GM12878 (cell line): ENCODE measurements at regions not wholly inside any gene's neighbourhood (a gene's known extent, or its start where the extent isn't known, plus 50 kb on each side); places are given as distances from the start of the nearest gene placed in this dataset.

Experiments
- ATAC-seq: fragments of 200-7000 bp; cut with Tn5 transposase; 3 replicates; pipeline ENCODE4 v1.9.1; 2020; ENCODE audit warnings: mild to moderate bottlenecking, moderate library complexity
- BruUV-seq: library from RNA; stranded (reverse); fragments of 400-500 nt; replicated peaks from 2 replicates; lab custom pipeline; 2021; lab: Mats Ljungman, UMichigan
- CTCF ChIA-PET: fragments of 300-600 bp; sonication (Branson Sonifier 250); formaldehyde crosslinking; extraction: SDS; loops from one replicate; lab custom pipeline; 2021; ENCODE audit warnings: inconsistent platforms; lab: Yijun Ruan, JAX
- POLR2A ChIA-PET: fragments of 350-600 bp; formaldehyde crosslinking; extraction: SDS; loops from one replicate; lab custom pipeline; 2021; ENCODE audit warnings: inconsistent platforms; lab: Charles Lee
- RAD21 ChIA-PET: fragments of 300-600 bp; sonication (Branson Sonifier 250); formaldehyde crosslinking; loops from one replicate; lab custom pipeline; 2023; ENCODE audit warnings: antibody characterized with exemption; ENCODE audit not compliant: unreplicated experiment; lab: Charles Lee
- SMC1A ChIA-PET: fragments of 300-600 bp; sonication (Branson Sonifier 250); formaldehyde crosslinking; loops from one replicate; lab custom pipeline; 2023; ENCODE audit not compliant: unreplicated experiment, uncharacterized antibody; lab: Charles Lee
- DNase-seq: peaks from one replicate; pipeline ENCODE4 v3.0.0-alpha.2; 2011; ENCODE audit warnings: low read depth, low spot score
- FAIRE-seq: peaks from 3 replicates; lab custom pipeline; 2011; peaks lifted over from hg19 to GRCh38; lab: Jason Lieb, UNC
- H2AFZ ChIP-seq: 2 replicates; pipeline ENCODE4 v1.6.0; 2011; ENCODE audit warnings: low read depth, low read length, control low read depth; ENCODE audit not compliant: control insufficient read depth
- H3K27ac ChIP-seq: 2 replicates; pipeline ENCODE4 v1.5.1; 2011; ENCODE audit warnings: control low read depth; ENCODE audit not compliant: control insufficient read depth, insufficient read depth
- H3K27me3 ChIP-seq, 2 experiments: replicated peaks in 1 of 2; 2 replicates each; pipeline versions ENCODE4 v1.6.0 to v1.6.1; 2011; ENCODE audit warnings: low read length in 1 of 2; ENCODE audit not compliant: control insufficient read depth in 2 of 2, insufficient read depth in 2 of 2
- H3K36me3 ChIP-seq, 2 experiments: 2 replicates each; pipeline ENCODE4 v1.5.1; 2011; ENCODE audit warnings: low read length in 1 of 2; ENCODE audit not compliant: control insufficient read depth in 2 of 2, insufficient read depth in 2 of 2
- H3K4me1 ChIP-seq: 2 replicates; pipeline ENCODE4 v1.6.1; 2011; ENCODE audit warnings: mild to moderate bottlenecking, low read length, moderate library complexity, mixed read lengths; ENCODE audit not compliant: control insufficient read depth, insufficient read depth
- H3K4me2 ChIP-seq: 2 replicates; pipeline ENCODE4 v1.6.0; 2011; ENCODE audit warnings: control low read depth; ENCODE audit not compliant: control insufficient read depth, insufficient read depth
- H3K4me3 ChIP-seq: fragments of 200-600 bp; sonication (generic); 2 replicates; pipeline ENCODE4 v1.5.1; 2016
- H3K79me2 ChIP-seq: 2 replicates; pipeline ENCODE4 v1.6.0; 2011; ENCODE audit warnings: low read length; ENCODE audit not compliant: control insufficient read depth, insufficient read depth
- H3K9ac ChIP-seq: 2 replicates; pipeline ENCODE4 v1.8.0; 2011; ENCODE audit warnings: low read length, control low read depth, mixed read lengths; ENCODE audit not compliant: control insufficient read depth, insufficient read depth
- H3K9me3 ChIP-seq: replicated peaks from 3 replicates; pipeline ENCODE4 v1.5.1; 2011; ENCODE audit warnings: mild to moderate bottlenecking, low read length; ENCODE audit not compliant: control insufficient read depth, insufficient read depth
- H4K20me1 ChIP-seq: 2 replicates; pipeline ENCODE4 v1.6.0; 2011; ENCODE audit not compliant: control insufficient read depth, insufficient read depth
- BRCA1 ChIP-seq: IDR thresholded peaks from 2 replicates; pipeline ENCODE4 v1.6.1; 2011; ENCODE audit warnings: low read depth, low read length, improper control_type of control experiment
- EED ChIP-seq: sonication (generic); IDR thresholded peaks from 2 replicates; pipeline ENCODE4 v1.6.1; 2016; ENCODE audit warnings: antibody characterized with exemption, low read depth
- GABPA ChIP-seq: IDR thresholded peaks from 2 replicates; pipeline ENCODE4 v1.6.1; 2014; ENCODE audit warnings: antibody characterized with exemption, low read depth, mild to moderate bottlenecking, inconsistent platforms
- MEF2B ChIP-seq: fragments of 450-650 bp; IDR thresholded peaks from 2 replicates; pipeline ENCODE4 v1.6.1; 2018; ENCODE audit warnings: mild to moderate bottlenecking, moderate library complexity; ENCODE audit not compliant: partially characterized antibody, poor library complexity, severe bottlenecking
- MXI1 ChIP-seq: fragments of 150-350 bp; IDR thresholded peaks from 2 replicates; pipeline ENCODE4 v1.6.1; 2011; ENCODE audit warnings: low read depth, mild to moderate bottlenecking, inconsistent platforms, low read length, improper control_type of control experiment
- NR2C1 ChIP-seq: fragments of 450-650 bp; IDR thresholded peaks from 2 replicates; pipeline ENCODE4 v1.6.1; 2017; ENCODE audit warnings: antibody characterized with exemption, mild to moderate bottlenecking, moderate library complexity
- POLR2AphosphoS5 ChIP-seq: IDR thresholded peaks from 2 replicates; pipeline ENCODE4 v1.6.1; 2011; ENCODE audit warnings: mild to moderate bottlenecking, low read length, inconsistent platforms
- SMC3 ChIP-seq: IDR thresholded peaks from 2 replicates; pipeline ENCODE4 v1.6.1; 2011; ENCODE audit warnings: low read length, improper control_type of control experiment, borderline replicate concordance
- STAT1 ChIP-seq: fragments of 450-650 bp; conservative IDR thresholded peaks from 2 replicates; pipeline ENCODE4 v1.6.1; 2014; ENCODE audit warnings: antibody characterized with exemption, mild to moderate bottlenecking
- ZNF622 ChIP-seq: fragments of 450-650 bp; IDR thresholded peaks from 2 replicates; pipeline ENCODE4 v1.6.1; 2017; ENCODE audit warnings: mild to moderate bottlenecking, inconsistent platforms
- WGBS: methylation state at CpG from one replicate; pipeline ENCODE4 v1.1.6; 2016; ENCODE audit warnings: low lambda C conversion rate; ENCODE audit not compliant: insufficient replicate concordance, insufficient coverage; ENCODE audit errors: missing lambda C conversion rate; 5-methylcytosine and 5-hydroxymethylcytosine counted together
- in situ Hi-C: fragments of 300-500 bp; cut with MboI; formaldehyde crosslinking; loops from 9 replicates; pipeline ENCODE4 v1.14.3; 2018; ENCODE audit warnings: mixed read lengths
- intact Hi-C: fragments of 100-400 bp; cut with micrococcal nuclease; formaldehyde crosslinking; loops from one replicate; pipeline ENCODE4 v1.14.2; 2022; ENCODE audit not compliant: unreplicated experiment
- TF ChIP-seq, protein P1 (sequence below): IDR thresholded peaks from 2 replicates; pipeline ENCODE4 v1.6.1; 2012; ENCODE audit warnings: low read depth, low read length, improper control_type of control experiment
- TF ChIP-seq, protein P2 (sequence below): IDR thresholded peaks from 2 replicates; pipeline ENCODE4 v1.6.1; 2012; ENCODE audit warnings: mild to moderate bottlenecking, low read depth, low read length
- TF ChIP-seq, protein P3 (sequence below): fragments of 450-650 bp; IDR thresholded peaks from 2 replicates; pipeline ENCODE4 v1.6.1; 2016; ENCODE audit warnings: mild to moderate bottlenecking

DNA sequence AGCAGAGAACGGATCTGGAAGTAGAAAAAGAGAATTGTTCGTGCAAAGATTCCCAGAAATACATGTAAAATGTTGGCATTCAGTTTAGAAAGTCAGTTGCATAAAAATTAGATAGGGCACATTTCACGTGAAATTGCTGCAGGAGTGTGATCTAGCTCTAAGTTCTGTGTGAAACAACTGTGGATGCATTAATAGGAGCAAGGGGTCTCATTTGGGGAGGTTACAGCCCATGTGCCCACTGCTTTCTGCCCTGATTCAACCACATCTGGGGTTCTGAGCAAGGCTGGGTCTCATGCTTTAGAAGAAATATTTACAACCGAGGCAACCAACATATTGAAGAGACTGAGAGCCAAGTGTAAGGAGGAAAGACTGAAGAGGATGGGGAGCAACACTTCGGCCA, 639.0 kb downstream of the BCOR start (continued):
- TF ChIP-seq, protein P1, sequence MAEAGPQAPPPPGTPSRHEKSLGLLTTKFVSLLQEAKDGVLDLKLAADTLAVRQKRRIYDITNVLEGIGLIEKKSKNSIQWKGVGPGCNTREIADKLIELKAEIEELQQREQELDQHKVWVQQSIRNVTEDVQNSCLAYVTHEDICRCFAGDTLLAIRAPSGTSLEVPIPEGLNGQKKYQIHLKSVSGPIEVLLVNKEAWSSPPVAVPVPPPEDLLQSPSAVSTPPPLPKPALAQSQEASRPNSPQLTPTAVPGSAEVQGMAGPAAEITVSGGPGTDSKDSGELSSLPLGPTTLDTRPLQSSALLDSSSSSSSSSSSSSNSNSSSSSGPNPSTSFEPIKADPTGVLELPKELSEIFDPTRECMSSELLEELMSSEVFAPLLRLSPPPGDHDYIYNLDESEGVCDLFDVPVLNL: no peak
- TF ChIP-seq, protein P2, sequence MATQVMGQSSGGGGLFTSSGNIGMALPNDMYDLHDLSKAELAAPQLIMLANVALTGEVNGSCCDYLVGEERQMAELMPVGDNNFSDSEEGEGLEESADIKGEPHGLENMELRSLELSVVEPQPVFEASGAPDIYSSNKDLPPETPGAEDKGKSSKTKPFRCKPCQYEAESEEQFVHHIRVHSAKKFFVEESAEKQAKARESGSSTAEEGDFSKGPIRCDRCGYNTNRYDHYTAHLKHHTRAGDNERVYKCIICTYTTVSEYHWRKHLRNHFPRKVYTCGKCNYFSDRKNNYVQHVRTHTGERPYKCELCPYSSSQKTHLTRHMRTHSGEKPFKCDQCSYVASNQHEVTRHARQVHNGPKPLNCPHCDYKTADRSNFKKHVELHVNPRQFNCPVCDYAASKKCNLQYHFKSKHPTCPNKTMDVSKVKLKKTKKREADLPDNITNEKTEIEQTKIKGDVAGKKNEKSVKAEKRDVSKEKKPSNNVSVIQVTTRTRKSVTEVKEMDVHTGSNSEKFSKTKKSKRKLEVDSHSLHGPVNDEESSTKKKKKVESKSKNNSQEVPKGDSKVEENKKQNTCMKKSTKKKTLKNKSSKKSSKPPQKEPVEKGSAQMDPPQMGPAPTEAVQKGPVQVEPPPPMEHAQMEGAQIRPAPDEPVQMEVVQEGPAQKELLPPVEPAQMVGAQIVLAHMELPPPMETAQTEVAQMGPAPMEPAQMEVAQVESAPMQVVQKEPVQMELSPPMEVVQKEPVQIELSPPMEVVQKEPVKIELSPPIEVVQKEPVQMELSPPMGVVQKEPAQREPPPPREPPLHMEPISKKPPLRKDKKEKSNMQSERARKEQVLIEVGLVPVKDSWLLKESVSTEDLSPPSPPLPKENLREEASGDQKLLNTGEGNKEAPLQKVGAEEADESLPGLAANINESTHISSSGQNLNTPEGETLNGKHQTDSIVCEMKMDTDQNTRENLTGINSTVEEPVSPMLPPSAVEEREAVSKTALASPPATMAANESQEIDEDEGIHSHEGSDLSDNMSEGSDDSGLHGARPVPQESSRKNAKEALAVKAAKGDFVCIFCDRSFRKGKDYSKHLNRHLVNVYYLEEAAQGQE: no peak
- no peak for TF ChIP-seq ZNF622
- no peak for TF ChIP-seq MXI1
- TF ChIP-seq BRCA1: no peak
- no peak for TF ChIP-seq STAT1

DNA sequence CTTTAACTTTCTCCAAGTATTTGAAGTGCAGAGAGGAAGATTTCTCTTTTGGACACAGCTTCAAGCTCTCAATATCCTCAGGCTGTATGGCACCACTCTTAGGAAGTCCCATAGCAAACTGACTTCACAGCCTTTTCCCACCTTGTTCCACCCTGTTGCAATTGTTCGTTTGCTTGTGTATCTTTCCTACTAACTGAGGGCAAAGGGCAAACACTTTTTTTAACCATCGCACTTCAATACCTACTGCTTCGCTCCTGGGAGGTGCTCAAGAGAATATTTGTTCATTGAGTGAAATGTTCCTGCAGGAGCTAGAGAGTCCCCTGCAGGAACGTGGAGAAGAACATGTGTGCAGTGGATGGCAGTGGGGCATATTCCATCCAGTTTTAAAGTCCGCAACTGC, 638.6 kb downstream of the BCOR start:
- in situ Hi-C loops: no loop called here

More for the DNA sequence above, 638.6 kb downstream of the BCOR start:
- WGBS: 26% methylated on average over 5 of the region's 5 CpGs
- Histone ChIP-seq H4K20me1 (no peaks in the 10 kb centered on the region), H3K4me2 (no peak overlapping the region), H3K4me1 (no peaks in the 10 kb centered on the region), H3K9ac (no peak overlapping the region), H3K9me3 (no peaks in the 10 kb centered on the region), H3K79me2 (no peaks in the 10 kb centered on the region), H2AFZ (no peak overlapping the region), H3K27me3 (no peaks in the 10 kb centered on the region), H3K27ac (no peak overlapping the region), H3K4me3 (no peak overlapping the region), H3K36me3 (no peaks in the 10 kb centered on the region)
- ChIA-PET SMC1A (no interaction called here), RAD21 (no interaction called here), POLR2A (no interaction called here), CTCF (no interaction called here)
- intact Hi-C loops: no loop called here
- no peak for FAIRE-seq
- no TSS peak for BruUV-seq
- TF ChIP-seq POLR2AphosphoS5 (no peak), MEF2B (no peak), NR2C1 (no peak), GABPA (no peak), SMC3 (no peak), EED (no peak)
- TF ChIP-seq, protein P3, sequence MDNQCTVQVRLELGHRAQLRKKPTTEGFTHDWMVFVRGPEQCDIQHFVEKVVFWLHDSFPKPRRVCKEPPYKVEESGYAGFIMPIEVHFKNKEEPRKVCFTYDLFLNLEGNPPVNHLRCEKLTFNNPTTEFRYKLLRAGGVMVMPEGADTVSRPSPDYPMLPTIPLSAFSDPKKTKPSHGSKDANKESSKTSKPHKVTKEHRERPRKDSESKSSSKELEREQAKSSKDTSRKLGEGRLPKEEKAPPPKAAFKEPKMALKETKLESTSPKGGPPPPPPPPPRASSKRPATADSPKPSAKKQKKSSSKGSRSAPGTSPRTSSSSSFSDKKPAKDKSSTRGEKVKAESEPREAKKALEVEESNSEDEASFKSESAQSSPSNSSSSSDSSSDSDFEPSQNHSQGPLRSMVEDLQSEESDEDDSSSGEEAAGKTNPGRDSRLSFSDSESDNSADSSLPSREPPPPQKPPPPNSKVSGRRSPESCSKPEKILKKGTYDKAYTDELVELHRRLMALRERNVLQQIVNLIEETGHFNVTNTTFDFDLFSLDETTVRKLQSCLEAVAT: no peak
- ATAC-seq: no peak
- DNase-seq: no peak
